ACHN (cell line): ENCODE measurements at regions not wholly inside any gene's neighbourhood (a gene's known extent, or its start where the extent isn't known, plus 50 kb on each side); places are given as distances from the start of the nearest gene placed in this dataset.

Experiments
- DNase-seq: peaks from one replicate; pipeline ENCODE4 v3.0.0-alpha.2; 2015
- in situ Hi-C: cut with HindIII; loops from 2 replicates; pipeline ENCODE4 v1.10.0; 2017; ENCODE audit warnings: low sequenced_read_pairs, low pct_ligation_motif_present, low pct_unique_long_range_greater_than_20kb

GRCh38 chr10:4024516-4025245 is 239.7 kb upstream of the KLF6 start:
- DNase-seq = no peak
- in situ Hi-C loops = no loop called here

GRCh38 chr10:4024027-4024426 is 239.0 kb upstream of the KLF6 start:
- in situ Hi-C loops = no loop called here

GRCh38 chr10:4022473-4022872 is 237.5 kb upstream of the KLF6 start:
- in situ Hi-C loops = no loop called here
- DNase-seq = no peak

More at GRCh38 chr10:4024027-4024426, 239.0 kb upstream of the KLF6 start:
- no peak for DNase-seq

- DNase-seq = no peak
- in situ Hi-C loops = no loop called here
These were observed 235.6 kb upstream of the KLF6 start for GRCh38 chr10:4020631-4021030.

GRCh38 chr10:4018054-4018511 is 233.1 kb upstream of the KLF6 start:
- in situ Hi-C loops = no loop called here
- DNase-seq = no peak

- DNase-seq = no peak
- in situ Hi-C loops = no loop called here
These were observed 232.3 kb upstream of the KLF6 start for GRCh38 chr10:4017336-4017735.

GRCh38 chr10:4016214-4016740 is 231.3 kb upstream of the KLF6 start:
- in situ Hi-C loops = no loop called here
- no peak for DNase-seq

- no peak for DNase-seq
These were observed 228.7 kb upstream of the KLF6 start for GRCh38 chr10:4013651-4014121.

GRCh38 chr10:4012848-4013247 is 227.8 kb upstream of the KLF6 start:
- DNase-seq = no peak
- in situ Hi-C loops = no loop called here

More at GRCh38 chr10:4013651-4014121, 228.7 kb upstream of the KLF6 start:
- in situ Hi-C loops = no loop called here

- DNase-seq = no peak
- in situ Hi-C loops = no loop called here
These were observed 226.3 kb upstream of the KLF6 start for GRCh38 chr10:4011136-4011812.

- in situ Hi-C loops = no loop called here
- no peak for DNase-seq
These were observed 223.8 kb upstream of the KLF6 start for GRCh38 chr10:4008676-4009382.

- in situ Hi-C loops = no loop called here
- DNase-seq = no peak
These were observed 222.8 kb upstream of the KLF6 start for GRCh38 chr10:4007771-4008170.

GRCh38 chr10:4006858-4007257 is 221.8 kb upstream of the KLF6 start:
- DNase-seq = no peak
- in situ Hi-C loops = no loop called here

- DNase-seq = no peak
- in situ Hi-C loops = no loop called here
These were observed 221.0 kb upstream of the KLF6 start for GRCh38 chr10:4006051-4006450.

- no peak for DNase-seq
- in situ Hi-C loops = no loop called here
These were observed 220.0 kb upstream of the KLF6 start for GRCh38 chr10:4004990-4005389.

- in situ Hi-C loops = no loop called here
These were observed 219.1 kb upstream of the KLF6 start for GRCh38 chr10:4004144-4004543.

GRCh38 chr10:4003348-4003973 is 218.5 kb upstream of the KLF6 start:
- in situ Hi-C loops = no loop called here
- DNase-seq = no peak

More at GRCh38 chr10:4004144-4004543, 219.1 kb upstream of the KLF6 start:
- no peak for DNase-seq

- DNase-seq = no peak
- in situ Hi-C loops = no loop called here
These were observed 216.8 kb upstream of the KLF6 start for GRCh38 chr10:4001811-4002210.

- in situ Hi-C loops = no loop called here
These were observed 214.6 kb upstream of the KLF6 start for GRCh38 chr10:3999642-4000041.

More at GRCh38 chr10:3999642-4000041, 214.6 kb upstream of the KLF6 start:
- DNase-seq = no peak
